IPS DF 6.9 (cell line): ENCODE measurements at regions not wholly inside any gene's neighbourhood (a gene's known extent, or its start where the extent isn't known, plus 50 kb on each side); places are given as distances from the start of the nearest gene placed in this dataset.

Experiments used
- DNase-seq: peaks from one replicate; pipeline ENCODE4 v3.0.0-alpha.2; 2013; ENCODE audit warnings: low read depth, low spot score
- H3K27ac ChIP-seq: one replicate; pipeline ENCODE4 v1.5.1; 2013; ENCODE audit warnings: low read length, control low read depth
- H3K27me3 ChIP-seq: 2 replicates; pipeline ENCODE4 v1.6.1; 2013; ENCODE audit warnings: mild to moderate bottlenecking, low read length; ENCODE audit not compliant: control insufficient read depth, insufficient read depth
- H3K36me3 ChIP-seq: 2 replicates; pipeline ENCODE4 v1.6.1; 2013; ENCODE audit warnings: low read length; ENCODE audit not compliant: control insufficient read depth, insufficient read depth
- H3K4me1 ChIP-seq: 2 replicates; pipeline ENCODE4 v1.6.1; 2013; ENCODE audit warnings: low read length; ENCODE audit not compliant: control insufficient read depth, insufficient read depth
- H3K4me3 ChIP-seq: 2 replicates; pipeline ENCODE4 v1.5.1; 2013; ENCODE audit warnings: mild to moderate bottlenecking, low read length
- H3K9me3 ChIP-seq: 2 replicates; pipeline ENCODE4 v1.6.1; 2013; ENCODE audit warnings: low read length, inconsistent platforms; ENCODE audit not compliant: control insufficient read depth, insufficient read depth
- WGBS: extraction: QIAGEN DNeasy Blood & Tissue Kit; methylation state at CpG from one replicate; pipeline ENCODE4 v1.1.7; 2013; ENCODE audit warnings: mixed read lengths, missing lambda C conversion rate; ENCODE audit not compliant: insufficient read length, insufficient coverage; 5-methylcytosine and 5-hydroxymethylcytosine counted together

GRCh38 chr11:25980091-25980490 lies 351.8 kb upstream of the ANO3 start:
- Histone ChIP-seq H3K27me3 (no peaks in the 10 kb centered on the region), H3K36me3 (no peaks in the 10 kb centered on the region), H3K4me1 (no peaks in the 10 kb centered on the region), H3K27ac (no peak overlapping the region), H3K4me3 (no peak overlapping the region), H3K9me3 (no peaks in the 10 kb centered on the region)
- no peak for DNase-seq
- no CpG with 5 or more reads among the region's 4 CpGs for WGBS

GRCh38 chr11:25981998-25982397 lies 349.9 kb upstream of the ANO3 start:
- Histone ChIP-seq H3K4me1 (no peaks in the 10 kb centered on the region), H3K9me3 (no peaks in the 10 kb centered on the region), H3K36me3 (no peaks in the 10 kb centered on the region), H3K4me3 (no peak overlapping the region), H3K27ac (no peak overlapping the region), H3K27me3 (no peaks in the 10 kb centered on the region)
- WGBS: no CpG with 5 or more reads among the region's 4 CpGs
- peak; percentile 33 for DNase-seq

- no peaks in the 10 kb centered on the region for H3K4me1 ChIP-seq
- no peaks in the 10 kb centered on the region for H3K36me3 ChIP-seq
- DNase-seq: no peak
- no peaks in the 10 kb centered on the region for H3K27me3 ChIP-seq
- H3K27ac ChIP-seq: no peak overlapping the region
- H3K9me3 ChIP-seq: no peaks in the 10 kb centered on the region
- 100% methylated on average over 1 of the region's 3 CpGs for WGBS
- no peak overlapping the region for H3K4me3 ChIP-seq
Observed at GRCh38 chr11:25983280-25983679, 348.6 kb upstream of the ANO3 start.

GRCh38 chr11:25988178-25988577 lies 343.8 kb upstream of the ANO3 start:
- Histone ChIP-seq H3K4me1 (no peaks in the 10 kb centered on the region), H3K27ac (no peak overlapping the region), H3K36me3 (no peaks in the 10 kb centered on the region), H3K9me3 (no peaks in the 10 kb centered on the region), H3K4me3 (no peak overlapping the region), H3K27me3 (no peaks in the 10 kb centered on the region)
- DNase-seq: no peak
- no CpG with 5 or more reads among the region's 2 CpGs for WGBS

GRCh38 chr11:25990406-25990805 lies 341.5 kb upstream of the ANO3 start:
- DNase-seq: no peak
- H3K4me1 ChIP-seq: no peaks in the 10 kb centered on the region
- no peaks in the 10 kb centered on the region for H3K9me3 ChIP-seq
- no peak overlapping the region for H3K27ac ChIP-seq
- no CpG with 5 or more reads among the region's 3 CpGs for WGBS
- H3K27me3 ChIP-seq: no peaks in the 10 kb centered on the region
- H3K36me3 ChIP-seq: no peaks in the 10 kb centered on the region
- no peak overlapping the region for H3K4me3 ChIP-seq

- Histone ChIP-seq H3K4me1 (no peaks in the 10 kb centered on the region), H3K27ac (no peak overlapping the region), H3K9me3 (no peaks in the 10 kb centered on the region), H3K36me3 (no peaks in the 10 kb centered on the region), H3K4me3 (no peak overlapping the region), H3K27me3 (no peaks in the 10 kb centered on the region)
- DNase-seq: no peak
- WGBS: no CpG with 5 or more reads among the region's 2 CpGs
Observed at GRCh38 chr11:25991476-25991875, 340.5 kb upstream of the ANO3 start.

GRCh38 chr11:25992294-25992693 lies 339.6 kb upstream of the ANO3 start:
- no peaks in the 10 kb centered on the region for H3K36me3 ChIP-seq
- DNase-seq: no peak
- H3K4me1 ChIP-seq: no peaks in the 10 kb centered on the region
- no peak overlapping the region for H3K4me3 ChIP-seq
- no peaks in the 10 kb centered on the region for H3K27me3 ChIP-seq
- H3K27ac ChIP-seq: no peak overlapping the region
- no CpG with 5 or more reads among the region's 3 CpGs for WGBS
- H3K9me3 ChIP-seq: no peaks in the 10 kb centered on the region

GRCh38 chr11:25993016-25993415 lies 338.9 kb upstream of the ANO3 start:
- Histone ChIP-seq H3K4me1 (no peaks in the 10 kb centered on the region), H3K4me3 (no peak overlapping the region), H3K9me3 (no peaks in the 10 kb centered on the region), H3K36me3 (no peaks in the 10 kb centered on the region), H3K27me3 (no peaks in the 10 kb centered on the region), H3K27ac (no peak overlapping the region)
- no peak for DNase-seq
- no CpG with 5 or more reads among the region's 2 CpGs for WGBS

GRCh38 chr11:26011474-26011873 lies 320.5 kb upstream of the ANO3 start:
- no peaks in the 10 kb centered on the region for H3K36me3 ChIP-seq
- no peaks in the 10 kb centered on the region for H3K9me3 ChIP-seq
- DNase-seq: peak; percentile 11
- no peaks in the 10 kb centered on the region for H3K4me1 ChIP-seq
- H3K27me3 ChIP-seq: no peaks in the 10 kb centered on the region
- H3K4me3 ChIP-seq: no peak overlapping the region
- H3K27ac ChIP-seq: no peak overlapping the region
- no CpG with 5 or more reads among the region's 1 CpG for WGBS

- H3K4me1 ChIP-seq: no peaks in the 10 kb centered on the region
- no peak overlapping the region for H3K27ac ChIP-seq
- no CpG with 5 or more reads among the region's 6 CpGs for whole genome bisulfite sequencing
- no peak for DNase-seq
- H3K9me3 ChIP-seq: no peaks in the 10 kb centered on the region
- H3K27me3 ChIP-seq: no peaks in the 10 kb centered on the region
- no peak overlapping the region for H3K4me3 ChIP-seq
- no peaks in the 10 kb centered on the region for H3K36me3 ChIP-seq
Observed at GRCh38 chr11:26014456-26015115, 317.3 kb upstream of the ANO3 start.

- Histone ChIP-seq H3K27ac (no peak overlapping the region), H3K4me1 (no peaks in the 10 kb centered on the region), H3K27me3 (no peaks in the 10 kb centered on the region), H3K4me3 (no peak overlapping the region), H3K9me3 (no peaks in the 10 kb centered on the region), H3K36me3 (no peaks in the 10 kb centered on the region)
- no peak for DNase-seq
- WGBS: no CpG with 5 or more reads among the region's 1 CpG
Observed at GRCh38 chr11:26017322-26017860, 314.5 kb upstream of the ANO3 start.
